ENCODE measurements at regions not wholly inside any gene's neighbourhood (a gene's known extent, or its start where the extent isn't known, plus 50 kb on each side); places are given as distances from the start of the nearest gene placed in this dataset.
"Not testable (repeated sequence)": the region's sequence is repeated elsewhere in the genome, so short reads cannot be mapped to it uniquely, and the experiment has no call there.

GRCh38 chr2:37759989-37760388 is 88.5 kb upstream of the CDC42EP3 start:
- not testable (repeated sequence) for ATAC-seq

- no peak for ATAC-seq
Measured at GRCh38 chr2:37760471-37760870, 89.0 kb upstream of the CDC42EP3 start.

- not testable (repeated sequence) for ATAC-seq
Measured at GRCh38 chr2:37762281-37762680, 90.8 kb upstream of the CDC42EP3 start.

GRCh38 chr2:37764739-37765138 is 93.3 kb upstream of the CDC42EP3 start:
- ATAC-seq, result no peak

- no peak for ATAC-seq
Measured at GRCh38 chr2:37766106-37766505, 94.7 kb upstream of the CDC42EP3 start.

GRCh38 chr2:37767046-37767445 is 95.6 kb upstream of the CDC42EP3 start:
- no peak for ATAC-seq

GRCh38 chr2:37767959-37768925 is 96.8 kb upstream of the CDC42EP3 start:
- ATAC-seq, result no peak

- no peak for ATAC-seq
Measured at GRCh38 chr2:37769551-37769950, 98.1 kb upstream of the CDC42EP3 start.

GRCh38 chr2:37770797-37771196 is 99.4 kb upstream of the CDC42EP3 start:
- ATAC-seq, result no peak

GRCh38 chr2:37771600-37772088 is 100.2 kb upstream of the CDC42EP3 start:
- ATAC-seq, result no peak

GRCh38 chr2:37773371-37774130 is 102.1 kb upstream of the CDC42EP3 start:
- no peak for ATAC-seq

GRCh38 chr2:37774171-37774944 is 102.9 kb upstream of the CDC42EP3 start:
- not testable (repeated sequence) for ATAC-seq

GRCh38 chr2:37774976-37775907 is 103.8 kb upstream of the CDC42EP3 start:
- no peak for ATAC-seq

GRCh38 chr2:37775908-37776250 is 104.4 kb upstream of the CDC42EP3 start:
- ATAC-seq, result no peak

GRCh38 chr2:37776487-37776886 is 105.0 kb upstream of the CDC42EP3 start:
- ATAC-seq, result no peak

- no peak for ATAC-seq
Measured at GRCh38 chr2:37779139-37779538, 107.7 kb upstream of the CDC42EP3 start.

- no peak for ATAC-seq
Measured at GRCh38 chr2:37779611-37780386, 108.4 kb upstream of the CDC42EP3 start.

GRCh38 chr2:37780387-37780676 is 108.9 kb upstream of the CDC42EP3 start:
- ATAC-seq, result no peak

- ATAC-seq, result no peak
Measured at GRCh38 chr2:37781028-37781427, 109.6 kb upstream of the CDC42EP3 start.

GRCh38 chr2:37782155-37782673 is 110.8 kb upstream of the CDC42EP3 start:
- ATAC-seq, result no peak

All from activated CD4-positive, CD25-positive, alpha-beta regulatory T cell treated with anti-CD3 and anti-CD28 coated beads, Interleukin-2, amount 50 U/mL, for 24 hours (primary cell).